Urothelium cell line (cell line): ENCODE measurements at regions not wholly inside any gene's neighbourhood (a gene's known extent, or its start where the extent isn't known, plus 50 kb on each side); places are given as distances from the start of the nearest gene placed in this dataset.

Experiments used
- DNase-seq: peaks from one replicate; pipeline ENCODE4 v3.0.0; 2011; ENCODE audit warnings: low spot score, mixed read lengths
- FAIRE-seq: peaks from 2 replicates; lab custom pipeline; 2011; peaks lifted over from hg19 to GRCh38; lab: Jason Lieb, UNC

GRCh38 chr5:88144219-88145001, 124.2 kb downstream of the TMEM161B start:
- FAIRE-seq: no peak
- DNase-seq: no peak

- no peak for FAIRE-seq
- DNase-seq: no peak
These were observed 124.9 kb downstream of the TMEM161B start for GRCh38 chr5:88143693-88144218.

GRCh38 chr5:88142886-88143692, 125.6 kb downstream of the TMEM161B start:
- DNase-seq (no peak), FAIRE-seq (no peak)

GRCh38 chr5:88142636-88142885, 126.1 kb downstream of the TMEM161B start:
- DNase-seq (no peak), FAIRE-seq (no peak)

GRCh38 chr5:88140856-88141752, 127.5 kb downstream of the TMEM161B start:
- peak; percentile 95 for DNase-seq

GRCh38 chr5:88140396-88140855, 128.2 kb downstream of the TMEM161B start:
- DNase-seq: no peak

More at GRCh38 chr5:88140856-88141752, 127.5 kb downstream of the TMEM161B start:
- FAIRE-seq: peak; percentile 92

GRCh38 chr5:88130211-88130815, 138.3 kb downstream of the TMEM161B start:
- no peak for DNase-seq

More at GRCh38 chr5:88140396-88140855, 128.2 kb downstream of the TMEM161B start:
- FAIRE-seq: no peak

GRCh38 chr5:88128813-88129212, 139.8 kb downstream of the TMEM161B start:
- FAIRE-seq (no peak), DNase-seq (no peak)

More at GRCh38 chr5:88130211-88130815, 138.3 kb downstream of the TMEM161B start:
- no peak for FAIRE-seq

GRCh38 chr5:88119535-88120125, 149.0 kb downstream of the TMEM161B start:
- FAIRE-seq (no peak), DNase-seq (peak; percentile 17)

- no peak for FAIRE-seq
- DNase-seq: no peak
These were observed 150.5 kb downstream of the TMEM161B start for GRCh38 chr5:88118179-88118578.

- no peak for DNase-seq
- FAIRE-seq: no peak
These were observed 151.1 kb downstream of the TMEM161B start for GRCh38 chr5:88117546-88117945.

- FAIRE-seq: no peak
- DNase-seq: peak; percentile 15
These were observed 152.2 kb downstream of the TMEM161B start for GRCh38 chr5:88116396-88116795.

- DNase-seq (no peak), FAIRE-seq (no peak)
These were observed 153.4 kb downstream of the TMEM161B start for GRCh38 chr5:88115211-88115610.

- DNase-seq (no peak), FAIRE-seq (no peak)
These were observed 155.2 kb downstream of the TMEM161B start for GRCh38 chr5:88113429-88113828.

GRCh38 chr5:88109818-88110217, 158.8 kb downstream of the TMEM161B start:
- DNase-seq (no peak), FAIRE-seq (no peak)

- FAIRE-seq: no peak
- peak; percentile 10 for DNase-seq
These were observed 160.0 kb downstream of the TMEM161B start for GRCh38 chr5:88108490-88109279.

GRCh38 chr5:88094906-88095496, 173.6 kb downstream of the TMEM161B start:
- FAIRE-seq: no peak

GRCh38 chr5:88094403-88094802, 174.2 kb downstream of the TMEM161B start:
- FAIRE-seq: no peak
- no peak for DNase-seq

More at GRCh38 chr5:88094906-88095496, 173.6 kb downstream of the TMEM161B start:
- DNase-seq: no peak

GRCh38 chr5:88093765-88094164, 174.9 kb downstream of the TMEM161B start:
- DNase-seq: no peak
- no peak for FAIRE-seq
